Epithelial cell of esophagus (primary cell): ENCODE measurements at regions not wholly inside any gene's neighbourhood (a gene's known extent, or its start where the extent isn't known, plus 50 kb on each side); places are given as distances from the start of the nearest gene placed in this dataset.
A peak's percentile ranks its signal among the peaks of the same experiment; 100 is the strongest.
"Not testable (repeated sequence)": the region's sequence is repeated elsewhere in the genome, so short reads cannot be mapped to it uniquely, and the experiment has no call there.

Experiments used
- DNase-seq: peaks from one replicate; pipeline ENCODE4 v3.0.0; 2010; ENCODE audit warnings: low read depth
- H3K4me3 ChIP-seq: 2 replicates; pipeline ENCODE4 v1.5.1; 2011; ENCODE audit warnings: mild to moderate bottlenecking, low read length, control low read depth
- TF ChIP-seq, protein P1 (sequence below): IDR thresholded peaks from 2 replicates; pipeline ENCODE4 v1.5.1; 2011; ENCODE audit warnings: low read depth, mild to moderate bottlenecking, low read length, control low read depth, inconsistent platforms; ENCODE audit not compliant: insufficient read depth; ENCODE audit errors: missing control alignments

DNA sequence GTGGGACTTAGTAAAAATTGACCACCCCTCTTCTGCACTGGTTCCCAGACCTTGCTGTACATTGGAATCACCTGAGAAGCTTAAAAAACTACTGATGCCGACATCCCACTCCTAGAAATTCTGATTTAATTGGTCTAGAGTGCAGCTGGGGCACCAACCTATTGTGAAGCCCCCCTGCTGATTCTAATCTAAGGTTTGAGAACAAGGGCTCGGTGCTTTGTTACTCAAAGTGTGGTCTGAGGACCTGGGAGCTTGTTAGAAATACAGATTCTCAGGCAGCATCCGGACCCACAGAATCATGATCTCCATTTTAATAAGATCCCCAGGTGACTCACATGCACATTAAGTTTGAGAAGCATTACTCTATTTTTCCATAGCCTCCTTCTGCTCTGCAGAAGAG is 57.8 kb upstream of the LPAR1 start:
- DNase-seq, result no peak
- TF ChIP-seq, protein P1, sequence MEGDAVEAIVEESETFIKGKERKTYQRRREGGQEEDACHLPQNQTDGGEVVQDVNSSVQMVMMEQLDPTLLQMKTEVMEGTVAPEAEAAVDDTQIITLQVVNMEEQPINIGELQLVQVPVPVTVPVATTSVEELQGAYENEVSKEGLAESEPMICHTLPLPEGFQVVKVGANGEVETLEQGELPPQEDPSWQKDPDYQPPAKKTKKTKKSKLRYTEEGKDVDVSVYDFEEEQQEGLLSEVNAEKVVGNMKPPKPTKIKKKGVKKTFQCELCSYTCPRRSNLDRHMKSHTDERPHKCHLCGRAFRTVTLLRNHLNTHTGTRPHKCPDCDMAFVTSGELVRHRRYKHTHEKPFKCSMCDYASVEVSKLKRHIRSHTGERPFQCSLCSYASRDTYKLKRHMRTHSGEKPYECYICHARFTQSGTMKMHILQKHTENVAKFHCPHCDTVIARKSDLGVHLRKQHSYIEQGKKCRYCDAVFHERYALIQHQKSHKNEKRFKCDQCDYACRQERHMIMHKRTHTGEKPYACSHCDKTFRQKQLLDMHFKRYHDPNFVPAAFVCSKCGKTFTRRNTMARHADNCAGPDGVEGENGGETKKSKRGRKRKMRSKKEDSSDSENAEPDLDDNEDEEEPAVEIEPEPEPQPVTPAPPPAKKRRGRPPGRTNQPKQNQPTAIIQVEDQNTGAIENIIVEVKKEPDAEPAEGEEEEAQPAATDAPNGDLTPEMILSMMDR, result no peak
- H3K4me3 ChIP-seq, result no peak overlapping the region

DNA sequence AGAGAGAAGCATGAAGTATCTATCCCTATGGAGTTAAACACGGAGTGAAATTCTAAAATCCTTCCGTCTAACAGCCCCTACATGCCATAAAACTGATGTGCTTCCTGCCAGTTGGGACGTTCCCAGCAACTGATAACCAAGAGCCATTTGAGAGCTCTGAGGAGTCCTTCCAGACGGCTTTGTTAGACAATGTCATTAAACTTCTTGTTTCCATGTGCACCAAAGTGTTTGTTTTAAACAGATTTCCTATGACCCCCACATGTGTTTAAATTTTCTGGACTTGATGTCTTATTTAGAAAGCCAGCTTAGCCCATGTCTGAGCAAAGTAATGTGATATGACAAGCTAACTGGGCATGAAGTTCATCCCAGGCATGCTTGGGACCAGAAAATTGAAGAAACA is 57.2 kb upstream of the LPAR1 start:
- H3K4me3 ChIP-seq, result no peak overlapping the region
- TF ChIP-seq, protein P1, result no peak
- no peak for DNase-seq

DNA sequence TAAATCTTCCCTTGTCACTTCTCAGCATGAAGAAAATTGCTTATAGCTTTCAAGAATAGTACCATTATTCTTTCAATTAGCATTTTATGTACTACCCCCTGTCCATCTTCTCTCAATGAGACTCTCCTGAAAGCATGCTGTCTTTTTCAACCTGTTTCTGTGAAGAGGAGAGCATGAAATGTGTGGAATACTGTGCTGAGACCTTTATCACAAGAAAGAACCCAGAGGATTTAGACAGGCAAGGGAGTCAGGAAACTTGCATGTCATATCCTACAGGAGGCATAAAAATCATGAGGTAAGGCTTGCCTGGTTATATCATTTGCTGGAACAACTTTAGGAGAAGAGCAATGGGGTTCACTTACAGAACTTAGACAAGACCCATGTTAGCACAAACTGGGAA is 56.7 kb upstream of the LPAR1 start:
- TF ChIP-seq, protein P1, result no peak
- H3K4me3 ChIP-seq, result no peak overlapping the region
- DNase-seq, result no peak

DNA sequence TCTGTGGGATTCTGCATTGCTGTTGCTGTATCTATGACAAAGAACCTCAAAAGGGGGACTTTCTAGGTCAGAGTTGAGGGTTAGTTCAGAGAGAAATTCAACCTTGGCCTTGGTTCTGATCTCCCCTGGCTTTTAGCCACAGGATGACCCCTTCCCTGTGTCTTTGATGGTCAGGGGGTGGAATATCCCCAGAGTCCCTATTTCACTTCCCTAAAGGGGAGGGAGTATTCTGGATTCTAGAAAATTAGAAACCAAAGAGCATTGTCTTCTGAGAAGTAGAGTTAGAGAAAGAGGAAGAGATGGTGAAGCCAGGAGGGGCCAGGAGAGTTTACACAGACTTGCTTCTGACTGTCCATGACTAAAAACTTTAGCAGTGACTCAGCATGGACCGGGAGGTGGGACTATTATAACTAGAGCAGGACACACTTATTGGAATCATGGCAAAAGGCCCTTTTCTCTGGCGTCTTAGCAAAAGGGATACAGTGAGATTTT is 56.2 kb upstream of the LPAR1 start:
- DNase-seq, result peak; percentile 69
- TF ChIP-seq, protein P1, result no peak
- H3K4me3 ChIP-seq, result no peak overlapping the region

DNA sequence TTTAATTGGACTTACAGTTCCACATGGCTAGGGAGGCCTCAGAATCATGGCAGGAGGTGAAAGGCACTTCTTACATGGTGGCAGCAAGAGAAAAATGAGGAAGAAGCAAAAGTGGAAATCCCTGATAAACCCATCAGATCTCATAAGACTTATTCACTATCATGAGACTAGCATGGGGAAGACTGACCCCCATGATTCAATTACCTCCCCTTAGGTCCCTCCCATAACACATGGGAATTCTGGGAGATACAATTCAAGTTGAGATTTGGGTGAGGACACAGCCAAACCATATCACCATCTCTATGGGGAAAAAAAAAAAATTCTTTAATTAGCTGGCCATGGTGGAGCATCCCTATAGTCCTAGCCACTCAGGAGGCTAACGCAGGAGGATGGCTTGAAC is 53.9 kb upstream of the LPAR1 start:
- not testable (repeated sequence) for H3K4me3 ChIP-seq, DNase-seq
